Activated CD4-positive, alpha-beta T cell treated with anti-CD3 and anti-CD28 coated beads, Interleukin-2, amount 50 U/mL, for 1 hour (primary cell): ENCODE measurements at regions not wholly inside any gene's neighbourhood (a gene's known extent, or its start where the extent isn't known, plus 50 kb on each side); places are given as distances from the start of the nearest gene placed in this dataset.
"Not testable (repeated sequence)": the region's sequence is repeated elsewhere in the genome, so short reads cannot be mapped to it uniquely, and the experiment has no call there.

ENCODE experiments used
- DNase-seq: peaks from one replicate; pipeline ENCODE4 v3.0.0-alpha.2; 2020

GRCh38 chr14:87628129-87628528 is 364.9 kb downstream of the GALC start:
- DNase-seq, result no peak

GRCh38 chr14:87626266-87626665 is 366.7 kb downstream of the GALC start:
- no peak for DNase-seq

GRCh38 chr14:87623616-87624015 is 369.4 kb downstream of the GALC start:
- DNase-seq, result no peak

GRCh38 chr14:87617079-87617478 is 375.9 kb downstream of the GALC start:
- DNase-seq, result no peak

- DNase-seq, result peak; percentile 1
Measured at GRCh38 chr14:87615822-87616679, 376.9 kb downstream of the GALC start.

GRCh38 chr14:87615047-87615446 is 377.9 kb downstream of the GALC start:
- DNase-seq, result no peak

GRCh38 chr14:87613881-87614280 is 379.1 kb downstream of the GALC start:
- DNase-seq, result no peak

GRCh38 chr14:87607056-87607455 is 385.9 kb downstream of the GALC start:
- not testable (repeated sequence) for DNase-seq

- no peak for DNase-seq
Measured at GRCh38 chr14:87601036-87601435, 391.9 kb downstream of the GALC start.

GRCh38 chr14:87600240-87600639 is 392.7 kb downstream of the GALC start:
- no peak for DNase-seq

GRCh38 chr14:87581298-87581697 is 411.7 kb downstream of the GALC start:
- no peak for DNase-seq

GRCh38 chr14:87579036-87579435 is 413.9 kb downstream of the GALC start:
- no peak for DNase-seq

- no peak for DNase-seq
Measured at GRCh38 chr14:87575378-87575777, 417.6 kb downstream of the GALC start.

- no peak for DNase-seq
Measured at GRCh38 chr14:87573591-87573990, 419.4 kb downstream of the GALC start.

GRCh38 chr14:87567618-87568295 is 425.2 kb downstream of the GALC start:
- DNase-seq, result no peak

GRCh38 chr14:87566991-87567390 is 426.0 kb downstream of the GALC start:
- no peak for DNase-seq

GRCh38 chr14:87547536-87547935 is 445.4 kb downstream of the GALC start:
- no peak for DNase-seq

- DNase-seq, result no peak
Measured at GRCh38 chr14:87542288-87542687, 450.7 kb downstream of the GALC start.

GRCh38 chr14:87540339-87540738 is 452.6 kb downstream of the GALC start:
- DNase-seq, result no peak

- no peak for DNase-seq
Measured at GRCh38 chr14:87529081-87529480, 463.9 kb downstream of the GALC start.

- no peak for DNase-seq
Measured at GRCh38 chr14:87526731-87527130, 466.3 kb downstream of the GALC start.

- no peak for DNase-seq
Measured at GRCh38 chr14:87524011-87524410, 469.0 kb downstream of the GALC start.

GRCh38 chr14:87522575-87522974 is 470.4 kb downstream of the GALC start:
- no peak for DNase-seq

GRCh38 chr14:87508333-87508732 is 484.6 kb downstream of the GALC start:
- DNase-seq, result no peak
